ENCODE measurements at regions not wholly inside any gene's neighbourhood (a gene's known extent, or its start where the extent isn't known, plus 50 kb on each side); places are given as distances from the start of the nearest gene placed in this dataset.

DNA sequence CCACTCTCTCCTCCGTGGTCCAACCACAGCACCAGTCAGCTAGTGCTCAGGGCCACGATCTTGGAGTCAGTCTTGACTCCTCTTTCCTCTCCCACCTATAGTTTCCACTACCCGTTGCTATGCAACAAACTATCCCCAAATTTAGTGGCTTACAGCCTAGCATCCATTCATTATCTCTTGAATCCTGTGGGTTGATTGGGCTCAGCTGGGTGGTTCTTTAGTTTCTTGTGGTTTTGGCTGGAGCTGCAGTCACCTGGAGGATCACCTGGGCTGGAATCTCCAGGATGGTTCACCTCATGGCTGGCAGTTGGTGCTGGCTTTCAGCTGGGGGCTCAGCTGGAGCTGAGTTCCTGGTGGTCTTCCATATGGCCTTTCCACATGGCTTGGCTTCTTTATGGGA lies 149.9 kb downstream of the ASB1 start:
- H3K36me3 ChIP-seq (ENCODE audit: low read length), result no peaks in the 10 kb centered on the region
- H3K9me2 ChIP-seq (replicated peaks; ENCODE audit: insufficient read depth, low read length), result no peaks in the 10 kb centered on the region
- H3K9me3 ChIP-seq (ENCODE audit: insufficient read depth, low read length), result no peaks in the 10 kb centered on the region
- H2AFZ ChIP-seq (ENCODE audit: low read depth, low read length, severe bottlenecking), result no peak overlapping the region
- H3K27ac ChIP-seq (ENCODE audit: low read depth, low read length), result no peak overlapping the region
- H3K79me2 ChIP-seq (ENCODE audit: insufficient read depth, low read length), result no peaks in the 10 kb centered on the region
- H3K4me3 ChIP-seq (ENCODE audit: insufficient read depth, low read length, poor library complexity, severe bottlenecking), result no peak overlapping the region
- no peaks in the 10 kb centered on the region for H4K20me1 ChIP-seq (ENCODE audit: low read depth, low read length)
- no peaks in the 10 kb centered on the region for H3K27me3 ChIP-seq (ENCODE audit: low read length)
- no peak overlapping the region for H3K4me2 ChIP-seq (ENCODE audit: low read depth, low read length, poor library complexity, severe bottlenecking)
- no peak overlapping the region for H3K9ac ChIP-seq (ENCODE audit: low read length)
- TF ChIP-seq EZH2phosphoT487 (conservative IDR thresholded peaks at IDR 0.05; ENCODE audit: low read length), result no peak
- no peaks in the 10 kb centered on the region for H3F3A ChIP-seq (ENCODE audit: insufficient read depth)

GRCh38 chr2:238578256-238578655 lies 151.5 kb downstream of the ASB1 start:
- Histone ChIP-seq H3K27me3 (ENCODE audit: low read length) (no peaks in the 10 kb centered on the region), H3K9me3 (ENCODE audit: insufficient read depth, low read length) (no peaks in the 10 kb centered on the region), H3K79me2 (ENCODE audit: insufficient read depth, low read length) (no peaks in the 10 kb centered on the region), H3K27ac (ENCODE audit: low read depth, low read length) (no peak overlapping the region), H3K4me3 (ENCODE audit: insufficient read depth, low read length, poor library complexity, severe bottlenecking) (no peak overlapping the region), H3F3A (ENCODE audit: insufficient read depth) (no peaks in the 10 kb centered on the region), H2AFZ (ENCODE audit: low read depth, low read length, severe bottlenecking) (no peak overlapping the region), H3K9me2 (replicated peaks; ENCODE audit: insufficient read depth, low read length) (no peaks in the 10 kb centered on the region), H3K36me3 (ENCODE audit: low read length) (no peaks in the 10 kb centered on the region), H4K20me1 (ENCODE audit: low read depth, low read length) (no peaks in the 10 kb centered on the region), H3K9ac (ENCODE audit: low read length) (no peak overlapping the region), H3K4me2 (ENCODE audit: low read depth, low read length, poor library complexity, severe bottlenecking) (no peak overlapping the region)
- TF ChIP-seq, protein P1, sequence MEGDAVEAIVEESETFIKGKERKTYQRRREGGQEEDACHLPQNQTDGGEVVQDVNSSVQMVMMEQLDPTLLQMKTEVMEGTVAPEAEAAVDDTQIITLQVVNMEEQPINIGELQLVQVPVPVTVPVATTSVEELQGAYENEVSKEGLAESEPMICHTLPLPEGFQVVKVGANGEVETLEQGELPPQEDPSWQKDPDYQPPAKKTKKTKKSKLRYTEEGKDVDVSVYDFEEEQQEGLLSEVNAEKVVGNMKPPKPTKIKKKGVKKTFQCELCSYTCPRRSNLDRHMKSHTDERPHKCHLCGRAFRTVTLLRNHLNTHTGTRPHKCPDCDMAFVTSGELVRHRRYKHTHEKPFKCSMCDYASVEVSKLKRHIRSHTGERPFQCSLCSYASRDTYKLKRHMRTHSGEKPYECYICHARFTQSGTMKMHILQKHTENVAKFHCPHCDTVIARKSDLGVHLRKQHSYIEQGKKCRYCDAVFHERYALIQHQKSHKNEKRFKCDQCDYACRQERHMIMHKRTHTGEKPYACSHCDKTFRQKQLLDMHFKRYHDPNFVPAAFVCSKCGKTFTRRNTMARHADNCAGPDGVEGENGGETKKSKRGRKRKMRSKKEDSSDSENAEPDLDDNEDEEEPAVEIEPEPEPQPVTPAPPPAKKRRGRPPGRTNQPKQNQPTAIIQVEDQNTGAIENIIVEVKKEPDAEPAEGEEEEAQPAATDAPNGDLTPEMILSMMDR (IDR thresholded peaks at IDR 0.05; ENCODE audit: insufficient read depth, low read length, poor library complexity, severe bottlenecking), result no peak
- TF ChIP-seq EZH2phosphoT487 (conservative IDR thresholded peaks at IDR 0.05; ENCODE audit: low read length), result no peak

- TF ChIP-seq, protein P1 (IDR thresholded peaks at IDR 0.05; ENCODE audit: insufficient read depth, low read length, poor library complexity, severe bottlenecking), result no peak
- no peak for TF ChIP-seq EZH2phosphoT487 (conservative IDR thresholded peaks at IDR 0.05; ENCODE audit: low read length)
- Histone ChIP-seq H3K9me3 (ENCODE audit: insufficient read depth, low read length) (no peaks in the 10 kb centered on the region), H3K9me2 (replicated peaks; ENCODE audit: insufficient read depth, low read length) (no peaks in the 10 kb centered on the region), H3K36me3 (ENCODE audit: low read length) (no peaks in the 10 kb centered on the region), H4K20me1 (ENCODE audit: low read depth, low read length) (no peaks in the 10 kb centered on the region), H3K4me2 (ENCODE audit: low read depth, low read length, poor library complexity, severe bottlenecking) (no peak overlapping the region), H3K79me2 (ENCODE audit: insufficient read depth, low read length) (no peaks in the 10 kb centered on the region), H3K27ac (ENCODE audit: low read depth, low read length) (no peak overlapping the region), H3K9ac (ENCODE audit: low read length) (no peak overlapping the region), H3F3A (ENCODE audit: insufficient read depth) (no peaks in the 10 kb centered on the region), H3K4me3 (ENCODE audit: insufficient read depth, low read length, poor library complexity, severe bottlenecking) (no peak overlapping the region), H3K27me3 (ENCODE audit: low read length) (no peaks in the 10 kb centered on the region), H2AFZ (ENCODE audit: low read depth, low read length, severe bottlenecking) (no peak overlapping the region)
Measured at GRCh38 chr2:238580486-238580885, 153.8 kb downstream of the ASB1 start.

DNA sequence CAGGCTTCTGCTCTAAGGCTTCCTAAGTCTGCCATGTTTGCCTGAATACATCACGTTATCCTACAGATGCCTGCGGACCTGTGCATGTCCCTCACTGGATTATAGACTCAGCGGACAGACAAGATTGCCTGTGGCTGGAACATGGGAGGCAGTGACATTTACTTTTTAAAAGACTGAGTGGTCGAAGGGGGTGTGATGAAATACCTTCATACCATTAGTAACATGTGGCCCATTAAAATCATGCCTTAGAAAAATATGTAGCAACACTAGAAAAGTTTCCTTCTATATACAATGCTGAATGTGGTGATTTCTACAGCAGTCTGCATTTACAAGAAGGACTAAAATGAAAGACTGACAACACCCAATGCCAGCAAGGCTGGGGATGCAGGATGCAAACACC lies 154.4 kb downstream of the ASB1 start:
- no peaks in the 10 kb centered on the region for H3K27me3 ChIP-seq (ENCODE audit: low read length)
- no peak overlapping the region for H3K9ac ChIP-seq (ENCODE audit: low read length)
- no peak overlapping the region for H3K4me3 ChIP-seq (ENCODE audit: insufficient read depth, low read length, poor library complexity, severe bottlenecking)
- H3K4me2 ChIP-seq (ENCODE audit: low read depth, low read length, poor library complexity, severe bottlenecking), result no peak overlapping the region
- H4K20me1 ChIP-seq (ENCODE audit: low read depth, low read length), result no peaks in the 10 kb centered on the region
- H3F3A ChIP-seq (ENCODE audit: insufficient read depth), result no peaks in the 10 kb centered on the region
- H3K27ac ChIP-seq (ENCODE audit: low read depth, low read length), result no peak overlapping the region
- TF ChIP-seq, protein P1 (IDR thresholded peaks at IDR 0.05; ENCODE audit: insufficient read depth, low read length, poor library complexity, severe bottlenecking), result no peak
- TF ChIP-seq EZH2phosphoT487 (conservative IDR thresholded peaks at IDR 0.05; ENCODE audit: low read length), result no peak
- no peak overlapping the region for H2AFZ ChIP-seq (ENCODE audit: low read depth, low read length, severe bottlenecking)
- no peaks in the 10 kb centered on the region for H3K36me3 ChIP-seq (ENCODE audit: low read length)
- H3K9me3 ChIP-seq (ENCODE audit: insufficient read depth, low read length), result no peaks in the 10 kb centered on the region
- H3K79me2 ChIP-seq (ENCODE audit: insufficient read depth, low read length), result no peaks in the 10 kb centered on the region
- no peaks in the 10 kb centered on the region for H3K9me2 ChIP-seq (replicated peaks; ENCODE audit: insufficient read depth, low read length)
